HCT116 (cell line): ENCODE measurements at regions not wholly inside any gene's neighbourhood (a gene's known extent, or its start where the extent isn't known, plus 50 kb on each side); places are given as distances from the start of the nearest gene placed in this dataset.

Experiments used
- ATAC-seq: fragments of 200-7000 bp; cut with Tn5 transposase; 2 replicates; pipeline ENCODE4 v1.9.1; 2020; ENCODE audit warnings: mild to moderate bottlenecking, moderate library complexity
- BruUV-seq: library from RNA; stranded (reverse); fragments of 400-500 nt; replicated peaks from 2 replicates; lab custom pipeline; 2021; lab: Mats Ljungman, UMichigan
- CTCF ChIA-PET: fragments of 300-600 bp; sonication (Branson Sonifier 250); formaldehyde crosslinking; loops from one replicate; lab custom pipeline; 2021; ENCODE audit warnings: antibody characterized with exemption; lab: Charles Lee
- POLR2A ChIA-PET: fragments of 300-600, 350-600 bp; sonication (Branson Sonifier 250); formaldehyde crosslinking; loops from one replicate; lab custom pipeline; 2021; ENCODE audit warnings: antibody characterized with exemption; lab: Charles Lee
- RAD21 ChIA-PET, 2 experiments: fragments of 300-600 bp; sonication (Branson Sonifier 250); formaldehyde crosslinking; loops; one replicate each; lab custom pipeline; 2023; ENCODE audit warnings: low total read pairs in 2 of 2; ENCODE audit not compliant: uncharacterized antibody in 2 of 2, unreplicated experiment in 2 of 2, low non-redundant PET in 1 of 2; lab: Charles Lee
- DNase-seq: peaks from one replicate; pipeline ENCODE4 v3.0.0-alpha.2; 2010; ENCODE audit warnings: low read depth, low spot score
- H2AFZ ChIP-seq: fragments of 200-600 bp; shearing (Covaris generic), sonication (generic); 2 replicates; pipeline ENCODE4 v1.6.1; 2017; ENCODE audit warnings: low read depth, mixed run types, mixed read lengths, antibody characterized with exemption, low read length; ENCODE audit not compliant: poor library complexity, severe bottlenecking
- H3K27ac ChIP-seq: 2 replicates; pipeline ENCODE4 v1.5.1; 2012; ENCODE audit warnings: low read depth, low read length
- H3K27me3 ChIP-seq: fragments of 200-600 bp; sonication (generic); 2 replicates; pipeline ENCODE4 v1.6.1; 2016; ENCODE audit warnings: mixed run types, low read length, mixed read lengths; ENCODE audit not compliant: insufficient read depth
- H3K36me3 ChIP-seq, 2 experiments: fragments of 200-500 bp in 1 of 2; fragments of 200-600 bp in 1 of 2; sonication (Bioruptor generic) in 1 of 2; sonication (generic) in 1 of 2; 2 replicates each; pipeline versions ENCODE4 v1.5.1 to v1.6.1; 2014 to 2016; ENCODE audit warnings: low read length in 2 of 2, inconsistent platforms in 1 of 2, mixed read lengths in 1 of 2, mixed run types in 1 of 2; ENCODE audit not compliant: insufficient read depth in 2 of 2, control insufficient read depth in 1 of 2
- H3K4me1 ChIP-seq, 2 experiments: fragments of 200-600 bp in 1 of 2; sonication (generic) in 1 of 2; 2 replicates each; pipeline versions ENCODE4 v1.5.1 to v1.6.1; 2012 to 2017; ENCODE audit warnings: low read length in 2 of 2, inconsistent platforms in 1 of 2, mild to moderate bottlenecking in 1 of 2, mixed read lengths in 1 of 2, mixed run types in 1 of 2, moderate library complexity in 1 of 2; ENCODE audit not compliant: insufficient read depth in 2 of 2, control insufficient read depth in 1 of 2
- H3K4me2 ChIP-seq: fragments of 200-600 bp; sonication (generic); 2 replicates; pipeline ENCODE4 v1.6.1; 2017; ENCODE audit warnings: mixed run types, low read length, mixed read lengths
- H3K4me3 ChIP-seq, 2 experiments: fragments of 200-600 bp in 1 of 2; sonication (generic) in 1 of 2; replicated peaks in 1 of 2; 2 replicates each; pipeline ENCODE4 v1.5.1; 2011 to 2016; ENCODE audit warnings: low read length in 2 of 2, control low read depth in 1 of 2, low read depth in 1 of 2, mild to moderate bottlenecking in 1 of 2, mixed read lengths in 1 of 2, mixed run types in 1 of 2
- H3K79me2 ChIP-seq: fragments of 200-600 bp; sonication (generic); 2 replicates; pipeline ENCODE4 v1.6.1; 2017; ENCODE audit warnings: mild to moderate bottlenecking, mixed run types, low read length, moderate library complexity, mixed read lengths; ENCODE audit not compliant: insufficient read depth
- H3K9ac ChIP-seq: fragments of 200-600 bp; sonication (generic); 2 replicates; pipeline ENCODE4 v1.6.1; 2016; ENCODE audit warnings: low read length, mixed read lengths
- H3K9me2 ChIP-seq: fragments of 200-600 bp; sonication (generic), shearing (Covaris generic); 2 replicates; pipeline ENCODE4 v1.6.1; 2017; ENCODE audit warnings: mixed run types, mild to moderate bottlenecking, moderate library complexity; ENCODE audit not compliant: insufficient read depth
- H3K9me3 ChIP-seq, 2 experiments: fragments of 200-500 bp in 1 of 2; fragments of 200-600 bp in 1 of 2; sonication (Bioruptor generic) in 1 of 2; sonication (generic) in 1 of 2; 2 replicates each; pipeline ENCODE4 v1.6.1; 2014 to 2017; ENCODE audit warnings: low read length in 2 of 2, mixed read lengths in 2 of 2, inconsistent platforms in 1 of 2, low read depth in 1 of 2, mild to moderate bottlenecking in 1 of 2, mixed run types in 1 of 2, moderate library complexity in 1 of 2; ENCODE audit not compliant: control insufficient read depth in 1 of 2, insufficient read depth in 1 of 2
- H4K20me1 ChIP-seq: fragments of 200-600 bp; sonication (generic), shearing (Covaris generic); 2 replicates; pipeline ENCODE4 v1.6.1; 2017; ENCODE audit warnings: mixed run types, mild to moderate bottlenecking, moderate library complexity; ENCODE audit not compliant: insufficient read depth
- CBX3 ChIP-seq: IDR thresholded peaks from 2 replicates; pipeline ENCODE4 v1.6.1; 2012; ENCODE audit warnings: low read depth
- CEBPB ChIP-seq: IDR thresholded peaks from 2 replicates; pipeline ENCODE4 v1.6.1; 2012; ENCODE audit warnings: low read depth
- ELF1 ChIP-seq: IDR thresholded peaks from 2 replicates; pipeline ENCODE4 v1.6.1; 2012; ENCODE audit warnings: low read depth, borderline replicate concordance
- EZH2 ChIP-seq: fragments of 200-600 bp; sonication (generic); IDR thresholded peaks from 2 replicates; pipeline ENCODE4 v1.6.1; 2017; ENCODE audit warnings: antibody characterized with exemption, mixed run types
- EZH2phosphoT487 ChIP-seq: fragments of 200-600 bp; IDR thresholded peaks from 2 replicates; pipeline ENCODE4 v1.6.1; 2018; ENCODE audit warnings: antibody characterized with exemption, borderline replicate concordance
- POLR2A ChIP-seq: IDR thresholded peaks from 2 replicates; pipeline ENCODE4 v1.7.0; 2011; ENCODE audit warnings: borderline replicate concordance; ENCODE audit not compliant: insufficient read depth, insufficient read length; ENCODE audit errors: extremely low read depth
- RAD21 ChIP-seq: IDR thresholded peaks from 2 replicates; pipeline ENCODE4 v1.6.1; 2012; ENCODE audit warnings: low read depth, mild to moderate bottlenecking
- SIN3A ChIP-seq: IDR thresholded peaks from 2 replicates; pipeline ENCODE4 v1.6.1; 2012; ENCODE audit warnings: low read depth
- SP1 ChIP-seq: IDR thresholded peaks from 2 replicates; pipeline ENCODE4 v1.6.1; 2012; ENCODE audit warnings: low read depth
- SRF ChIP-seq: IDR thresholded peaks from 2 replicates; pipeline ENCODE4 v1.6.1; 2012; ENCODE audit warnings: low read depth
- TCF7L2 ChIP-seq: IDR thresholded peaks from 2 replicates; pipeline ENCODE4 v1.7.0; 2011; ENCODE audit warnings: borderline replicate concordance, inconsistent platforms; ENCODE audit not compliant: insufficient read depth, insufficient read length; ENCODE audit errors: extremely low read depth
- ZFX ChIP-seq: fragments of 450-650 bp; IDR thresholded peaks from 2 replicates; pipeline ENCODE4 v1.6.1; 2017
- ZNF274 ChIP-seq: fragments of 200-500 bp; sonication (Bioruptor generic); IDR thresholded peaks from 2 replicates; pipeline ENCODE4 v1.6.1; 2014; ENCODE audit warnings: mild to moderate bottlenecking, low read depth, low read length, inconsistent platforms
- intact Hi-C: fragments of 100-400 bp; cut with micrococcal nuclease; formaldehyde crosslinking; loops from 2 replicates; pipeline ENCODE4 v1.10.0; 2022
- TF ChIP-seq, protein P1 (sequence below): IDR thresholded peaks from 2 replicates; pipeline ENCODE4 v1.6.1; 2012; ENCODE audit warnings: low read depth

DNA sequence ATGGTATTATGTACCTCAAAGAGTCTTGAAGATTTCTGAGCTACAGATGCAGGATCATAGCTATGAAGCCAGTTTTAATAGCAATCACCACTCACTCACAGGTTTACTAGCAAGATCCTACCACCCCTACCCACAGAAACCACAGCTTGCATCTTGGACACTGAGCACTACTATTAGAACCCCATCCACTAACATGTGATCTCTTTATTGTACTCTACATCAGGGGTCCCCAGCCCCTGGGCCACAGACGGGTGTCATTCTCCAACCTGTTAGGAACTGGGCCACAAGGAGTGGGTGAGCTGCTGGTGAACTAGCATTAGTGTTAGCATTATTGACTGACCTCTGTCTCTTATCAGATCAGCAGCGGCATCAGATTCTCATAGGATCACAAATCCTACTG is 844.8 kb upstream of the CHORDC1 start:
- H3K9me2 ChIP-seq, result no peaks in the 10 kb centered on the region
- H3K27me3 ChIP-seq, result no peaks in the 10 kb centered on the region
- H3K36me3 ChIP-seq, result no peaks in the 10 kb centered on the region
- H2AFZ ChIP-seq, result no peak overlapping the region
- H3K27ac ChIP-seq, result no peak overlapping the region
- peaks cover 0 to 10% of the 10 kb centered on the region in 2 experiments; a peak in 2 of 4 replicates for H3K9me3 ChIP-seq
- intact Hi-C loops, result no loop called here
- no peaks in the 10 kb centered on the region for H4K20me1 ChIP-seq
- H3K4me3 ChIP-seq, result no peak overlapping the region
- no TSS peak for BruUV-seq
- no peaks in the 10 kb centered on the region for H3K79me2 ChIP-seq
- ChIA-PET POLR2A (no interaction called here), RAD21 (no interaction called here), CTCF (no interaction called here)
- DNase-seq (no peak), ATAC-seq (no peak)
- no peak overlapping the region for H3K4me2 ChIP-seq
- no peak overlapping the region for H3K9ac ChIP-seq
- no peaks in the 10 kb centered on the region for H3K4me1 ChIP-seq
- TF ChIP-seq ZFX, result no peak
- TF ChIP-seq, protein P1, sequence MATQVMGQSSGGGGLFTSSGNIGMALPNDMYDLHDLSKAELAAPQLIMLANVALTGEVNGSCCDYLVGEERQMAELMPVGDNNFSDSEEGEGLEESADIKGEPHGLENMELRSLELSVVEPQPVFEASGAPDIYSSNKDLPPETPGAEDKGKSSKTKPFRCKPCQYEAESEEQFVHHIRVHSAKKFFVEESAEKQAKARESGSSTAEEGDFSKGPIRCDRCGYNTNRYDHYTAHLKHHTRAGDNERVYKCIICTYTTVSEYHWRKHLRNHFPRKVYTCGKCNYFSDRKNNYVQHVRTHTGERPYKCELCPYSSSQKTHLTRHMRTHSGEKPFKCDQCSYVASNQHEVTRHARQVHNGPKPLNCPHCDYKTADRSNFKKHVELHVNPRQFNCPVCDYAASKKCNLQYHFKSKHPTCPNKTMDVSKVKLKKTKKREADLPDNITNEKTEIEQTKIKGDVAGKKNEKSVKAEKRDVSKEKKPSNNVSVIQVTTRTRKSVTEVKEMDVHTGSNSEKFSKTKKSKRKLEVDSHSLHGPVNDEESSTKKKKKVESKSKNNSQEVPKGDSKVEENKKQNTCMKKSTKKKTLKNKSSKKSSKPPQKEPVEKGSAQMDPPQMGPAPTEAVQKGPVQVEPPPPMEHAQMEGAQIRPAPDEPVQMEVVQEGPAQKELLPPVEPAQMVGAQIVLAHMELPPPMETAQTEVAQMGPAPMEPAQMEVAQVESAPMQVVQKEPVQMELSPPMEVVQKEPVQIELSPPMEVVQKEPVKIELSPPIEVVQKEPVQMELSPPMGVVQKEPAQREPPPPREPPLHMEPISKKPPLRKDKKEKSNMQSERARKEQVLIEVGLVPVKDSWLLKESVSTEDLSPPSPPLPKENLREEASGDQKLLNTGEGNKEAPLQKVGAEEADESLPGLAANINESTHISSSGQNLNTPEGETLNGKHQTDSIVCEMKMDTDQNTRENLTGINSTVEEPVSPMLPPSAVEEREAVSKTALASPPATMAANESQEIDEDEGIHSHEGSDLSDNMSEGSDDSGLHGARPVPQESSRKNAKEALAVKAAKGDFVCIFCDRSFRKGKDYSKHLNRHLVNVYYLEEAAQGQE, result no peak
- TF ChIP-seq CBX3, result no peak
- TF ChIP-seq EZH2, result no peak
- no peak for TF ChIP-seq SRF
- TF ChIP-seq RAD21, result no peak

DNA sequence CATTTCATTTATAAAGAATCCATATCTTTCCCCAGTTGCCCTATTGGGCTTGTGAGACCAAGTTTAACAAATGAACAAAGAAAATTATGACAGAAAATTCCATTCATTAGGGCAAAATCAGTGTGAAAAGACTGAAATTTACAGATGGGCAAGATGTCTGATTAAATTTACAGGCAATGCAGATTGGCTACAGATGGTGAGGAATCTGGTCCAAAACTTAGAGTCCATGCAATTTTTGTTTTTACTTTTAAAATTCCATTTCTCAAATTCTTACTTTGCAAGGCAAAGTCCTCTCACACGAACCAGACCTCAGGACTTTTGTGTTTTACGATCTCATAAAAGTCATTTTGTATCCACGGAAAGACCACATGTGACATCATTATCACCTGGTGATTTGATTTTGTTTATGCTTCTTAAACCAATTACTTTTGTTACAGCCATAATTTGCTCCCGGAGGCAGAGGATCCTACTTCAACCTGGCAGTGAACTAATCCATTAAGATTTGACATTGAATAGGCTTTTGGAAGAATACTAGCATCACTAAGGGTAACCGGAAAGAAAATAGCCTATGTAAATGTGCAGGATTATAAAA is 843.7 kb upstream of the CHORDC1 start:
- Histone ChIP-seq H3K9me3 (peaks cover 0 to 8% of the 10 kb centered on the region in 2 experiments; a peak in 2 of 4 replicates), H4K20me1 (no peaks in the 10 kb centered on the region), H2AFZ (no peak overlapping the region), H3K4me3 (no peak overlapping the region), H3K27me3 (no peaks in the 10 kb centered on the region), H3K9ac (no peak overlapping the region), H3K4me2 (no peak overlapping the region), H3K4me1 (no peaks in the 10 kb centered on the region), H3K27ac (no peak overlapping the region), H3K36me3 (no peaks in the 10 kb centered on the region), H3K79me2 (no peaks in the 10 kb centered on the region), H3K9me2 (no peaks in the 10 kb centered on the region)
- RAD21 ChIA-PET, result no interaction called here
- no TSS peak for BruUV-seq
- CTCF ChIA-PET, result no interaction called here
- POLR2A ChIA-PET, result no interaction called here
- ATAC-seq (no peak), DNase-seq (no peak)
- intact Hi-C loops, result no loop called here
- TF ChIP-seq CEBPB, result no peak
- TF ChIP-seq, protein P1, result no peak
- TF ChIP-seq SP1, result no peak
- no peak for TF ChIP-seq TCF7L2
- no peak for TF ChIP-seq ZNF274
- TF ChIP-seq EZH2phosphoT487, result no peak
- TF ChIP-seq SIN3A, result no peak
- no peak for TF ChIP-seq POLR2A
- no peak for TF ChIP-seq CBX3
- no peak for TF ChIP-seq RAD21
- TF ChIP-seq EZH2, result no peak
- no peak for TF ChIP-seq ELF1
